Activated T-helper 1 cell treated with anti-CD3 and anti-CD28 coated beads, Interleukin-12 subunit alpha, Interleukin-12 subunit beta, Interleukin-2, Interleukin-4 antibody, amounts not matched to agents 30 ng/mL and 10 ng/mL and 1 ng/mL, durations not matched to agents 14 hours and 24 hours and 36 hours (primary cell): ENCODE measurements at regions not wholly inside any gene's neighbourhood (a gene's known extent, or its start where the extent isn't known, plus 50 kb on each side); places are given as distances from the start of the nearest gene placed in this dataset.

Experiments used
- DNase-seq: peaks from one replicate; pipeline ENCODE4 v3.0.0; 2021; ENCODE audit warnings: low spot score
- H3K27ac Mint-ChIP-seq: one replicate; pipeline ENCODE4 v1.8.0; 2021; ENCODE audit warnings: mild to moderate bottlenecking, mixed read lengths
- H3K27me3 Mint-ChIP-seq: one replicate; pipeline ENCODE4 v1.8.0; 2022; ENCODE audit warnings: mild to moderate bottlenecking, moderate library complexity, mixed read lengths; ENCODE audit not compliant: insufficient read depth
- H3K36me3 Mint-ChIP-seq: one replicate; pipeline ENCODE4 v1.8.0; 2021; ENCODE audit warnings: low read depth, mixed read lengths
- H3K4me1 Mint-ChIP-seq: one replicate; pipeline ENCODE4 v1.8.0; 2021; ENCODE audit warnings: low read depth, mixed read lengths
- H3K4me3 Mint-ChIP-seq: one replicate; pipeline ENCODE4 v1.8.0; 2021; ENCODE audit warnings: mild to moderate bottlenecking, moderate library complexity, mixed read lengths
- H3K9me3 Mint-ChIP-seq: one replicate; pipeline ENCODE4 v1.8.0; 2021; ENCODE audit warnings: mixed read lengths
- intact Hi-C: fragments of 100-400 bp; cut with micrococcal nuclease; formaldehyde crosslinking; loops from one replicate; pipeline ENCODE4 v1.15.1; 2024

DNA sequence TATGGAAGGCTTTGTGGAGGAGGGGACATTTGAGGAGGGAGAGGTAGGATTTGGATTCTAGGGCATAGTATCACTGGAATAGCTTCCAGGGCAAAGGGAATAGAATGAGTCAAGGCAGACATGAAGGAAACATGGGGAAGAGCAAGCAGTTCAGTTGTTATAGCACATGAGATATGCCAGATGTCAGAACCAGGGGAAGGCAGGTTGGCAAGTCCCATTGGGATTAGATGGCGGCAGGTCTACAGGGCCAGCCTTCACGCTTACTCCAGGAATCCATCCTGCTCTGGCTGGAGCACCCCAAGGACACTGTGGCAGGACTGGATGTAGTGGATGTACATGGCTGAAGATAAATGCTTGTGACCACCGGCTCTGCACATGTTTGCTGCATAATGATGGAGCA, 120.4 kb upstream of the ST8SIA2 start:
- no peaks in the 10 kb centered on the region for H3K36me3 Mint-ChIP-seq
- H3K27me3 Mint-ChIP-seq = peaks cover 2% of the 10 kb centered on the region
- H3K4me1 Mint-ChIP-seq = no peaks in the 10 kb centered on the region
- H3K4me3 Mint-ChIP-seq = no peak overlapping the region
- intact Hi-C loops = loop anchor here (10.0 kb wide), 1 partner anchor 442 kb away; no protein-coding TSS in a partner anchor
- no peaks in the 10 kb centered on the region for H3K9me3 Mint-ChIP-seq
- DNase-seq = no peak
- no peak overlapping the region for H3K27ac Mint-ChIP-seq

DNA sequence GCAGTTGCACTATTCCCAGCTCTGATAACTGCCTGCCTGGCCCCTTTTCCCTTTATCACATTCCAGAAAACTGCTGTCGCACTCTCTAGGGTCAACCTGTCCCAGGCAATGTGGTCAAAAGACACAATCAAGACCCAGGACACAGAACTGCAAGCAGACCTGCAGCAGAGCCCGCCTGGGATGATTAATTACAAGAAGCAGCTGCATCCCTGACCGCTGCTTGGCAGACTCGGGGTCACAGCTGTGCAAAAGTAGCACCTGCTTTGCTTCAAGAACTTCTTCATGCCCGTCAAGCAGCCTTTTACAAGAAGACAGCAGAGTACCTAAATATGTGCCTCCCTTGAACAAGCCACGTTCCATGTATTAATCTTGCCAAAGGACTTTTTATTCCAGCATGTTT, 120.0 kb upstream of the ST8SIA2 start:
- Mint-ChIP-seq H3K4me3 (no peak overlapping the region), H3K27me3 (peaks cover 2% of the 10 kb centered on the region), H3K9me3 (no peaks in the 10 kb centered on the region), H3K4me1 (no peaks in the 10 kb centered on the region), H3K27ac (no peak overlapping the region), H3K36me3 (no peaks in the 10 kb centered on the region)
- intact Hi-C loops = loop anchor here (10.0 kb wide), 1 partner anchor 441 kb away; no protein-coding TSS in a partner anchor
- DNase-seq = no peak

DNA sequence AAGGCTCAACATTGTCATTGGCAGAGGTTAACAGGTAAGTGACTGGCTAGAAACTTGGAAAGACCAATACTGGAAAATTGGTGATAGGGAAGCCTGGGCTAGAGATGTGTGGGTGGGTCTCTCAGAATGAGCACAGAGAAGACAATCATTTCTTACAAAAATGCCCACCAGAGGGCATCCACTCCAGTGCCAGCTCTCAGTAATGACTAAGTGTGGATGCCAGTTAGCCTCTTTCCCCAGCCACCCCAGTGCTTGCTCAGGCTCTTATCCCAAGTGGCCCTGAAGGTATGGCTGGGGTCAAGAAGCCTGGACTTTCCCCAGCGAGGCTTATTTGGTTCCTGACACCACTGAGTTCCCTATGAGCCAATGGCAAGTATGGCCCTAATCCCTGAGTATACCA, 115.9 kb upstream of the ST8SIA2 start:
- no peaks in the 10 kb centered on the region for H3K36me3 Mint-ChIP-seq
- intact Hi-C loops = loop anchor here (10.0 kb wide), 1 partner anchor 437 kb away; no protein-coding TSS in a partner anchor
- H3K9me3 Mint-ChIP-seq = no peaks in the 10 kb centered on the region
- H3K27me3 Mint-ChIP-seq = peaks cover 4% of the 10 kb centered on the region
- no peak for DNase-seq
- no peak overlapping the region for H3K4me3 Mint-ChIP-seq
- H3K27ac Mint-ChIP-seq = no peak overlapping the region
- H3K4me1 Mint-ChIP-seq = no peaks in the 10 kb centered on the region

DNA sequence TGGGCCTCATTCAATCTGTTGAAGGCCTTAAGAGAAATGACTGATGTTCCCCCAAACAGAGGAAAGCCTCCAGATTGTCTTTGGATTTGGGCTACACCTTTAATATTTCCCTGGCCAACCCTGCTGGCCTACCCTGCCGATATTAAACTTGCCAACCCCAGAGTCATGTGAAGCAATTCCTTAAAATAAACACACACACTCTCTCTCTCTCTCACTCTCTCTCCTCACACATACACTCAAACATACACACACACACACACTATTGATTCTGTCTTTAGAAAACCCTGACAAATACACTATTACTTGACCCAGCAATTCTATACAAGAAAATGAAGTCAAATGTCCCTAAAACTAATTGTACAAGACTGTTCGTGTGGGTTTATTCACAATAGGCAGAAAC, 109.9 kb upstream of the ST8SIA2 start:
- Mint-ChIP-seq H3K4me3 (no peak overlapping the region), H3K36me3 (no peaks in the 10 kb centered on the region), H3K27me3 (peaks cover 2% of the 10 kb centered on the region), H3K27ac (no peak overlapping the region), H3K9me3 (no peaks in the 10 kb centered on the region), H3K4me1 (peaks cover 5% of the 10 kb centered on the region)
- intact Hi-C loops = no loop called here
- DNase-seq = no peak

DNA sequence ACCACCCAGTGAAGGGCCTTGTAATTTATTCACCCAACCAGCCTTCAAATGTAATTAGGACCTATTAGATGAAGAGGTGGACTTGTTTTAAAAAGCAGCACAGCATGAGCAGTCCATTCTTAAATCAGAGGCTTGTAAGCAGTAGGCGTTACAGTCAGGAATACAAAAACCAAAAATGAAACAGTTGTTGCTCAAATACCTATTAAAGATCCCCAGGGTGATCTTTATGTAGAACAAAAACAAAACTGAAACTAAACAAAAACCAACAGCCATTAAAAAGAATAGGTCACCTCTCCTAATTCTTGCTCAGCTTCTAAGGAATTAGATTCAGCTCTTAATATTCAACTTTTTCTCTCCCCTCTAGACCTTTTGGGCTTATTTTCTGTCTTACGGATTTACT, 104.9 kb upstream of the ST8SIA2 start:
- no peak for DNase-seq
- Mint-ChIP-seq H3K27me3 (peaks cover 5% of the 10 kb centered on the region), H3K4me3 (no peak overlapping the region), H3K9me3 (no peaks in the 10 kb centered on the region), H3K36me3 (no peaks in the 10 kb centered on the region), H3K27ac (no peak overlapping the region), H3K4me1 (peaks cover 5% of the 10 kb centered on the region)
- intact Hi-C loops = no loop called here

DNA sequence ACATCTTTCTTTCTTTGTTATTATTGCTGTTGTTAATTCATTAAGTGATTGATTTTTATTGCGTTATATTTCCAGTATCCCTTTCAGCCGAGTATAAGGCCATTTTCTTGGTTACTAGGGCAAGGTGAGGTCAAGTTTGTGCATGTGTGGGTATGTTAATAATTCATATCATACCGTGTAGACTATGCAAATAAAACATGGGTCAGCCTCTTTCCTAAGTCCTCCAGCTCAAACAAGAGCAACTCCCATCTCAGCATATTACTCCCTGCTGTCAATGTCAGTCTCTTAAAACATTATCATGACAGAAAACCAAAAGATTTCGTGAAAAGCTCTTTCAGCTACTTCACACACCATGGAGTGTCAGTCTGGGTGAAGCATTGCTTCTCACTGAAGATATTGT, 103.9 kb upstream of the ST8SIA2 start:
- no peak for DNase-seq
- no peak overlapping the region for H3K27ac Mint-ChIP-seq

DNA sequence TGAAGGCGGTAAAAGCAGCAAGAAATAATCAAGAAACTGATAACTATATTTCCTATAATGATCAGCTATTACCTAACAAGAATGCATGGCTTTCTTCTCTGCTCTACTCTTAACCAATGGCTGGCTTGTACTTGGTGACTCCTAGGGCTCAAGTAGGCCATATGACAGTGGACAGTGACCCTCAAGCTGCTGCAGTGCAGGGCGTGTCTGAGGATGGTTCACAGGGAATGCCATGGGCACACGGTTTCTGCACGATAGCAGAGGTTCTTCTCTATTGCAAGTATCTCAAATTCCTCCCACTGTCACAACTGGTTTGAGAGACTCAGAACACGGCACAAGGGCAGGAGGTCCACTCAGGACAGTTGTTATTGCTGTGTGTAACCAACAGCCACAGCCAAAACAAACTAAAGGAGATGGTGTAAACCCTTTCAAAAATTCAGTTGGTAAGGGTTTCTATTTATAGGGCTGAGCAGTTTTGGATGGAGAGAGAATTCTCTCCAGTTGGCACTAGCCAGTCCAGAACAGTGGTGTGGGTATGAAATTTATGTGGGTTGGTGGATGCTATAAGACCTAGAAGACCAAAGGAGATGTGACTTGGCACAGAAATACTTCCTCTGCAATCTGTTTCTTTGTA, 103.2 kb upstream of the ST8SIA2 start:
- intact Hi-C loops = no loop called here
- no peaks in the 10 kb centered on the region for H3K9me3 Mint-ChIP-seq

More for the DNA sequence above, 103.9 kb upstream of the ST8SIA2 start:
- intact Hi-C loops = no loop called here
- no peaks in the 10 kb centered on the region for H3K36me3 Mint-ChIP-seq
- peaks cover 5% of the 10 kb centered on the region for H3K27me3 Mint-ChIP-seq
- H3K4me1 Mint-ChIP-seq = peaks cover 5% of the 10 kb centered on the region
- no peak overlapping the region for H3K4me3 Mint-ChIP-seq
- H3K9me3 Mint-ChIP-seq = no peaks in the 10 kb centered on the region

DNA sequence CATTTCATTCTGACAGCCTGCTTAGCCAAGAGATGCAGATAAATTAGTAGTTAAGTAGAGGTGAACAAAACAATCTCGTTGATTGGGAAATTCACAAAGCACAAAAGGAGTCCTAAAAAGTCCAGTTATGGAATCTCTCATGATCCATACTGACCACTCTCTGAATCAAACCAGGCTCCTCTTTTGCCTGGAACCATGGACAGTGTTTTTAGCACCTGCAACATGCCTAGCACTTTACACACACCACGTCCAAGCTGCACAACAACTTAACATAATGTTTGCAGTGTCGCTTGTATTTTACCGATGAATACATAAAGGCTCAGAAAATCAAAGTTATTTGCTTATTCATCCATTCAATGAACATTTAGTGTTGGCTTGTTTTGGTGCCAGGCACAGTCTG, 101.8 kb upstream of the ST8SIA2 start:
- intact Hi-C loops = no loop called here
- Mint-ChIP-seq H3K27me3 (peaks cover 5% of the 10 kb centered on the region), H3K9me3 (no peaks in the 10 kb centered on the region), H3K27ac (no peak overlapping the region), H3K4me1 (peaks cover 5% of the 10 kb centered on the region), H3K36me3 (no peaks in the 10 kb centered on the region), H3K4me3 (no peak overlapping the region)
- DNase-seq = no peak

More for the DNA sequence above, 103.2 kb upstream of the ST8SIA2 start:
- Mint-ChIP-seq H3K4me1 (peaks cover 5% of the 10 kb centered on the region), H3K4me3 (no peak overlapping the region), H3K27me3 (peaks cover 5% of the 10 kb centered on the region), H3K27ac (no peak overlapping the region), H3K36me3 (no peaks in the 10 kb centered on the region)
- DNase-seq = no peak

DNA sequence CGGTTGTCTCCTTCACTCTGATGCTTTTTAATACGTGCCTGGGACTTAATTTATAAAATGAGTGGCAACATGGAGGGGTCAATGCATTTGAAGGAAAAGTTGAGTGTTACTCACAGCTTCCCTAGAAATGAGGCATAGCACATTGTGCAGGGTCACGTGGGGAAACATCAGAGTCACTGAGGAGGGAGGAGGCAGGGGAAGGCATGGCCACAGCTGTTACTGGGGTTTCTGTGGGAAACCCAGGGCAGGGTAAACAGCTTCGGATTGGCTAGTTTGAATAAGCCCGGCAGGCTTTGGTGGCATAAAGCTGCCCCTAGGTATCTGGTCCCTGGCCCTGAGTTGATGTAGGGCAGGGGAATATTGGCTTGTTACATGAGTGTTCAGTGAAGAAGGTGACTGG, 98.9 kb upstream of the ST8SIA2 start:
- intact Hi-C loops = no loop called here
- Mint-ChIP-seq H3K27ac (no peak overlapping the region), H3K9me3 (no peaks in the 10 kb centered on the region), H3K36me3 (no peaks in the 10 kb centered on the region), H3K4me1 (no peaks in the 10 kb centered on the region), H3K27me3 (peaks cover 5% of the 10 kb centered on the region), H3K4me3 (no peak overlapping the region)
- DNase-seq = no peak

DNA sequence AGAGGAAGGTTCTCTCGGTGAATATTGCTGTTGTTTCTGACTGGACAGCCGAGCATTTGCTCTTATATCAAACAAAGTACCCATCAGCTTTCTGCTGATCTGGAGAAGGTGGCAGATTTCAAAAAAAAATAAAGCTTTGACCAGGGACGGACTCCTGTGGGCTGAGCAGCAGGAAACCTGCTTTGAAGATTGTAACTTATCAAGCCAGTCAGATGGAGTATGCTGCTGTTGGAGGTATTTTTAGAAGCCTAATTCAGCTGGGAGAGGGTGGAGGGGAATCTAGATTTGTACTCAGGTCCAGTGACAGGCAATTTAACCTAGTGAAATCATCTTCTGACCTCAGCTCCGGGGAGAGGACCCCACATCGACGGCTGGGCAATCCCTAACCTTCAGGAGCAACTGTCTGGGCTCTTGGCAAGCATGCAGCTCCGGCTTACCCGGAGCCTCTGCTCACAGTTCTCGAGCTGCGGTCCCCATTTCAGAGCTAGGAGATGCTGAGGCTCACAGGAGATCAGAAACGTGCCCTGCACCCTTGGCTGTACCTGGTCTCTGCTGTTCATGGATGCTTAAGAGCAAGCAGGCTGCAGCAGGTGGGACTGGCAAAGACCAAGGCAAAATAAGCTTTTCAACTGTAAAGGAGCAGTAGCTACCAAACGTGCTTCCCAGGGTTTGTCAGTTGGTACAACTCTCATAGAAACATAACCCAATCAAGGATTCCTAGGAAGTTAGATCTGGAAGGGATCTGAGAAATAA, 89.3 kb upstream of the ST8SIA2 start:
- intact Hi-C loops = no loop called here
- Mint-ChIP-seq H3K27me3 (peaks cover 16% of the 10 kb centered on the region), H3K4me3 (no peak overlapping the region), H3K36me3 (no peaks in the 10 kb centered on the region), H3K4me1 (no peaks in the 10 kb centered on the region), H3K27ac (no peak overlapping the region), H3K9me3 (peaks cover 4% of the 10 kb centered on the region)
- DNase-seq = no peak

DNA sequence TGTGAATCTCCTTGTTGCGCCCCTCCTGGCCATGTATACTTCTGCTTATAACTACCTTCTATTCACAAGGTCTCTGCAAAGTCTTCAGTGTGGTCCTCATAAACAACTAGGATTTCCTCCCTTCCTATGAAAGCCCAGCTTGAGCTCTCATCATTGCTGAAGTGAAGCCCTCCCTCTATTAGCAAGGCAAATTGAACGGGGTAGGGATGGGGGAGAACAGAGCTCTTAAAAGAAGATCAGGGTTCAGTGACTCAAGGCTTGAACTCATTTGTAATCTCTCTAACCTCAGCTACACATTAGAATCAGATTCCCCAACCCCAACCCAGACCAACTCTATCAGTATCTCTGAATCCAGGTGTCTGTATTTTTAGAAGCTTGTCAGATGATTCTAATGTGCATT, 88.3 kb upstream of the ST8SIA2 start:
- H3K4me1 Mint-ChIP-seq = no peaks in the 10 kb centered on the region
- intact Hi-C loops = no loop called here
- H3K27me3 Mint-ChIP-seq = peaks cover 16% of the 10 kb centered on the region
- H3K27ac Mint-ChIP-seq = no peak overlapping the region
- no peak overlapping the region for H3K4me3 Mint-ChIP-seq
- peaks cover 4% of the 10 kb centered on the region for H3K9me3 Mint-ChIP-seq
- DNase-seq = no peak
- H3K36me3 Mint-ChIP-seq = no peaks in the 10 kb centered on the region

DNA sequence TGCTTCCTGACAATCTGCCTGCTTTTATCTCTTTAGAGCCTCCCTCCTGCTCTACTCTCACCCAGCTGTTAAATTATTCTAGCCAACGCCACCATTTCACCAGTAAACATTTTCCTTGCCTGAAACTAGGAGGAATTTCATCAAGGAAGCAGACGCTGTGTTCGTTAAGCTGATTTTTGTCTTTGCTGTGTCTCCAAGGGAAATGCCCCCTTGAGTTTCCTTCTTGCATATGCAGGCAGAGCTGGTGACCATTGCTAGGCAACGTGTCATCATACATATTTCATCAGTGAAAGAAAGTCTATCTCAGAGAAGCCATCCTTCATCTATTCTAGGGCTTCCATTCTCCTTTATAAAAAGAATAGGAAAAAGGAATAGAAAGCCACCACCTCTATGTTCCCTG, 87.0 kb upstream of the ST8SIA2 start:
- Mint-ChIP-seq H3K4me1 (no peaks in the 10 kb centered on the region), H3K4me3 (no peak overlapping the region), H3K27ac (no peak overlapping the region), H3K9me3 (peaks cover 4% of the 10 kb centered on the region), H3K27me3 (peaks cover 16% of the 10 kb centered on the region), H3K36me3 (no peaks in the 10 kb centered on the region)
- no peak for DNase-seq
- intact Hi-C loops = no loop called here

DNA sequence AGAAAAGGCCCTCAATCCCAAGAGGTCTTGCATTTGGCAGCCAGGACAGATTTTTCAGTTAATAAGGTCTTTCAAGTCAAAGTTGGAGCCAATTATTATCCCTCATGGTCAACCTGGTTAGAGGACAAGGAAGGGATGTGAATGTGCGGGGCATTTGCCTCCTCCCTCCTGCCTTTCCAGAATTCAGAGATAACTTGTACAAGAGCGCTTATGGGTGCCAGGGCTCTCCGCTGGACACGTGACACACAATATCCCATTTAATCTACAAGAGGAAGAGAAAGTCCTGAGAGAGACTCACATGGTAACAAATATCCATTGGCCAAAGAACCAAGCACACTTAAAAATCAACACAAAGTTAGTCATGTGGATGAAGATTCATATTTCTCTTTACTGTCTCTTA, 78.5 kb upstream of the ST8SIA2 start:
- intact Hi-C loops = no loop called here
- Mint-ChIP-seq H3K27ac (no peak overlapping the region), H3K27me3 (peaks cover 3% of the 10 kb centered on the region), H3K4me1 (no peaks in the 10 kb centered on the region), H3K9me3 (no peaks in the 10 kb centered on the region), H3K4me3 (no peak overlapping the region), H3K36me3 (no peaks in the 10 kb centered on the region)
- no peak for DNase-seq
